GM12891 (cell line): ENCODE measurements at regions not wholly inside any gene's neighbourhood (a gene's known extent, or its start where the extent isn't known, plus 50 kb on each side); places are given as distances from the start of the nearest gene placed in this dataset.

Source experiments
- PAX5 ChIP-seq: IDR thresholded peaks from 2 replicates; pipeline ENCODE4 v1.6.1; 2011; ENCODE audit warnings: low read length, moderate library complexity, mild to moderate bottlenecking; ENCODE audit not compliant: insufficient read depth, severe bottlenecking
- POLR2A ChIP-seq: IDR thresholded peaks from 2 replicates; pipeline ENCODE4 v1.6.1; 2011; ENCODE audit warnings: low read depth, low read length, control low read depth
- POLR2AphosphoS5 ChIP-seq: IDR thresholded peaks from 2 replicates; pipeline ENCODE4 v1.6.1; 2011; ENCODE audit warnings: low read depth, low read length, control low read depth
- SPI1 ChIP-seq: IDR thresholded peaks from 2 replicates; pipeline ENCODE4 v1.6.1; 2011; ENCODE audit warnings: low read depth, low read length, control low read depth
- TAF1 ChIP-seq: IDR thresholded peaks from 2 replicates; pipeline ENCODE4 v1.6.1; 2011; ENCODE audit warnings: low read depth, low read length, control low read depth

- TF ChIP-seq POLR2A (no peak), TAF1 (no peak), POLR2AphosphoS5 (no peak), SPI1 (no peak), PAX5 (no peak)
These were observed 196.4 kb upstream of the FOXN3 start for GRCh38 chr14:89613260-89614008.
